PC-3 (cell line): ENCODE measurements at regions not wholly inside any gene's neighbourhood (a gene's known extent, or its start where the extent isn't known, plus 50 kb on each side); places are given as distances from the start of the nearest gene placed in this dataset.
A peak's percentile ranks its signal among the peaks of the same experiment; 100 is the strongest.

Source experiments
- ATAC-seq: fragments of 200-7000 bp; cut with Tn5 transposase; 2 replicates; pipeline ENCODE4 v1.9.1; 2020; ENCODE audit warnings: mild to moderate bottlenecking, moderate library complexity
- BruUV-seq: library from RNA; stranded (reverse); fragments of 400-500 nt; replicated peaks from 2 replicates; lab custom pipeline; 2021; lab: Mats Ljungman, UMichigan
- CTCF ChIA-PET: fragments of 300-600 bp; sonication (Branson Sonifier 250); formaldehyde crosslinking; loops from one replicate; lab custom pipeline; 2022; ENCODE audit warnings: antibody characterized with exemption; lab: Charles Lee
- POLR2A ChIA-PET: fragments of 300-600 bp; sonication (Branson Sonifier 250); formaldehyde crosslinking; loops from one replicate; lab custom pipeline; 2022; ENCODE audit warnings: antibody characterized with exemption; ENCODE audit not compliant: unreplicated experiment; lab: Charles Lee
- DNase-seq: peaks from one replicate; pipeline ENCODE4 v3.0.0-alpha.2; 2015
- H2AFZ ChIP-seq: fragments of 300-600 bp; sonication (generic); 2 replicates; pipeline ENCODE4 v1.6.0; 2016; ENCODE audit warnings: antibody characterized with exemption, low read length
- H3F3A ChIP-seq: fragments of 300-600 bp; sonication (generic); one replicate; pipeline ENCODE4 v1.6.0; 2017; ENCODE audit warnings: antibody characterized with exemption, low read length, control low read depth, mild to moderate bottlenecking; ENCODE audit not compliant: unreplicated experiment
- H3K27ac ChIP-seq: fragments of 300-600 bp; sonication (generic); 2 replicates; pipeline ENCODE4 v1.5.1; 2016; ENCODE audit warnings: mild to moderate bottlenecking, low read length
- H3K27me3 ChIP-seq: fragments of 300-600 bp; sonication (generic); 2 replicates; pipeline ENCODE4 v1.6.1; 2016; ENCODE audit warnings: low read length, mixed read lengths
- H3K36me3 ChIP-seq: fragments of 300-600 bp; sonication (generic); 2 replicates; pipeline ENCODE4 v1.6.1; 2016; ENCODE audit warnings: low read depth, mixed run types, low read length, mixed read lengths
- H3K4me1 ChIP-seq: fragments of 300-600 bp; sonication (generic); 2 replicates; pipeline ENCODE4 v1.5.1; 2016; ENCODE audit warnings: low read length; ENCODE audit not compliant: insufficient read depth
- H3K4me2 ChIP-seq: fragments of 300-600 bp; sonication (generic); 2 replicates; pipeline ENCODE4 v1.6.0; 2016; ENCODE audit warnings: low read length
- H3K4me3 ChIP-seq: fragments of 300-600 bp; sonication (generic); 2 replicates; pipeline ENCODE4 v1.5.1; 2016; ENCODE audit warnings: mild to moderate bottlenecking, low read length, mixed read lengths
- H3K79me2 ChIP-seq: fragments of 300-600 bp; sonication (generic); 2 replicates; pipeline ENCODE4 v1.6.1; 2017; ENCODE audit warnings: low read length, mixed read lengths
- H3K9ac ChIP-seq: fragments of 300-600 bp; sonication (generic); 2 replicates; pipeline ENCODE4 v1.6.0; 2016; ENCODE audit warnings: mild to moderate bottlenecking, low read length
- H3K9me2 ChIP-seq: fragments of 300-600 bp; sonication (generic); replicated peaks from 2 replicates; pipeline ENCODE4 v1.6.1; 2016; ENCODE audit warnings: mixed run types, low read length, mixed read lengths
- H3K9me3 ChIP-seq: fragments of 300-600 bp; sonication (generic); 2 replicates; pipeline ENCODE4 v1.6.1; 2016; ENCODE audit warnings: low read length, mixed read lengths
- H4K20me1 ChIP-seq: fragments of 300-600 bp; sonication (generic); 2 replicates; pipeline ENCODE4 v1.6.1; 2016; ENCODE audit warnings: low read length, mixed read lengths
- CTCF ChIP-seq: fragments of 300-600 bp; sonication (generic); conservative IDR thresholded peaks from 2 replicates; pipeline ENCODE4 v1.5.1; 2017; ENCODE audit warnings: antibody characterized with exemption, low read depth, mild to moderate bottlenecking, low read length
- EZH2 ChIP-seq: fragments of 300-600 bp; sonication (generic); IDR thresholded peaks from one replicate; pipeline ENCODE4 v1.6.1; 2017; ENCODE audit warnings: antibody characterized with exemption, mild to moderate bottlenecking, low read length; ENCODE audit not compliant: unreplicated experiment
- EZH2phosphoT487 ChIP-seq: fragments of 300-600 bp; sonication (generic); IDR thresholded peaks from 2 replicates; pipeline ENCODE4 v1.6.1; 2018; ENCODE audit warnings: mild to moderate bottlenecking, antibody characterized with exemption, low read length, borderline replicate concordance
- intact Hi-C: fragments of 100-400 bp; cut with micrococcal nuclease; formaldehyde crosslinking; loops from 2 replicates; pipeline ENCODE4 v1.9.0; 2023

GRCh38 chr2:5449867-5450266 lies 242.3 kb upstream of the SOX11 start:
- BruUV-seq: no TSS peak
- no peaks in the 10 kb centered on the region for H3K36me3 ChIP-seq
- DNase-seq (no peak), ATAC-seq (no peak)
- intact Hi-C loops: no loop called here
- no peaks in the 10 kb centered on the region for H3K9me2 ChIP-seq
- no peak overlapping the region for H3K27ac ChIP-seq
- TF ChIP-seq EZH2: no peak
- H3K4me2 ChIP-seq: no peak overlapping the region
- ChIA-PET CTCF (no interaction called here), POLR2A (no interaction called here)
- H3K4me1 ChIP-seq: no peaks in the 10 kb centered on the region
- no peaks in the 10 kb centered on the region for H3K9me3 ChIP-seq
- H3K27me3 ChIP-seq: no peaks in the 10 kb centered on the region
- H2AFZ ChIP-seq: no peak overlapping the region
- no peaks in the 10 kb centered on the region for H3F3A ChIP-seq
- no peak overlapping the region for H3K9ac ChIP-seq
- H3K79me2 ChIP-seq: no peaks in the 10 kb centered on the region
- H4K20me1 ChIP-seq: no peaks in the 10 kb centered on the region
- H3K4me3 ChIP-seq: no peak overlapping the region

- H3K79me2 ChIP-seq: no peaks in the 10 kb centered on the region
- 0 out of 2 replicates have a peak overlapping the region, but pooled peaks have one; percentile 6 for H2AFZ ChIP-seq
- H3K4me3 ChIP-seq: no peak overlapping the region
- H4K20me1 ChIP-seq: no peaks in the 10 kb centered on the region
- H3K27me3 ChIP-seq: no peaks in the 10 kb centered on the region
- H3K9me3 ChIP-seq: no peaks in the 10 kb centered on the region
- POLR2A ChIA-PET: no interaction called here
- BruUV-seq: no TSS peak
- no peaks in the 10 kb centered on the region for H3F3A ChIP-seq
- TF ChIP-seq EZH2 (no peak), EZH2phosphoT487 (no peak)
- no peaks in the 10 kb centered on the region for H3K36me3 ChIP-seq
- H3K9me2 ChIP-seq: no peaks in the 10 kb centered on the region
- H3K27ac ChIP-seq: no peak overlapping the region
- no peak overlapping the region for H3K4me2 ChIP-seq
- H3K9ac ChIP-seq: no peak overlapping the region
- DNase-seq: no peak
- ATAC-seq: no peak
- CTCF ChIA-PET: no interaction called here
- intact Hi-C loops: no loop called here
- H3K4me1 ChIP-seq: no peaks in the 10 kb centered on the region
Measured at GRCh38 chr2:5453220-5454050, 238.7 kb upstream of the SOX11 start.

GRCh38 chr2:5454051-5454390 lies 238.2 kb upstream of the SOX11 start:
- ChIA-PET POLR2A (no interaction called here), CTCF (no interaction called here)
- Histone ChIP-seq H3K4me1 (no peaks in the 10 kb centered on the region), H2AFZ (no peak overlapping the region), H3K79me2 (no peaks in the 10 kb centered on the region), H3K27ac (no peak overlapping the region), H3F3A (no peaks in the 10 kb centered on the region), H3K36me3 (no peaks in the 10 kb centered on the region), H3K27me3 (no peaks in the 10 kb centered on the region), H3K9me3 (no peaks in the 10 kb centered on the region), H3K4me3 (no peak overlapping the region), H3K9me2 (no peaks in the 10 kb centered on the region), H4K20me1 (no peaks in the 10 kb centered on the region), H3K9ac (no peak overlapping the region), H3K4me2 (no peak overlapping the region)
- BruUV-seq: no TSS peak
- no peak for DNase-seq
- intact Hi-C loops: no loop called here
- no peak for TF ChIP-seq EZH2
- no peak for TF ChIP-seq EZH2phosphoT487
- TF ChIP-seq CTCF: no peak
- no peak for ATAC-seq
